Ishikawa (cell line): ENCODE measurements at regions not wholly inside any gene's neighbourhood (a gene's known extent, or its start where the extent isn't known, plus 50 kb on each side); places are given as distances from the start of the nearest gene placed in this dataset.

Experiments
- CEBPB ChIP-seq: IDR thresholded peaks from 2 replicates; pipeline ENCODE4 v1.6.1; 2012
- CREB1 ChIP-seq: IDR thresholded peaks from 2 replicates; pipeline ENCODE4 v1.6.1; 2012; ENCODE audit warnings: low read depth
- EGR1 ChIP-seq: IDR thresholded peaks from 2 replicates; pipeline ENCODE4 v1.6.1; 2012
- EP300 ChIP-seq: IDR thresholded peaks from 2 replicates; pipeline ENCODE4 v1.6.1; 2012; ENCODE audit warnings: borderline replicate concordance
- NFIC ChIP-seq: IDR thresholded peaks from 2 replicates; pipeline ENCODE4 v1.6.1; 2012
- RAD21 ChIP-seq: IDR thresholded peaks from 2 replicates; pipeline ENCODE4 v1.6.1; 2012; ENCODE audit warnings: low read depth
- TAF1 ChIP-seq: IDR thresholded peaks from 2 replicates; pipeline ENCODE4 v1.6.1; 2012; ENCODE audit warnings: low read depth, mild to moderate bottlenecking
- TCF12 ChIP-seq: IDR thresholded peaks from 2 replicates; pipeline ENCODE4 v1.6.1; 2012; ENCODE audit warnings: low read depth
- TEAD4 ChIP-seq: IDR thresholded peaks from 2 replicates; pipeline ENCODE4 v1.6.1; 2012
- YY1 ChIP-seq: IDR thresholded peaks from 2 replicates; pipeline ENCODE4 v1.6.1; 2012; ENCODE audit warnings: low read depth
- ZBTB7A ChIP-seq: IDR thresholded peaks from 2 replicates; pipeline ENCODE4 v1.6.1; 2012; ENCODE audit warnings: low read depth
- TF ChIP-seq, protein P1 (sequence below): IDR thresholded peaks from 2 replicates; pipeline ENCODE4 v1.6.1; 2012

DNA sequence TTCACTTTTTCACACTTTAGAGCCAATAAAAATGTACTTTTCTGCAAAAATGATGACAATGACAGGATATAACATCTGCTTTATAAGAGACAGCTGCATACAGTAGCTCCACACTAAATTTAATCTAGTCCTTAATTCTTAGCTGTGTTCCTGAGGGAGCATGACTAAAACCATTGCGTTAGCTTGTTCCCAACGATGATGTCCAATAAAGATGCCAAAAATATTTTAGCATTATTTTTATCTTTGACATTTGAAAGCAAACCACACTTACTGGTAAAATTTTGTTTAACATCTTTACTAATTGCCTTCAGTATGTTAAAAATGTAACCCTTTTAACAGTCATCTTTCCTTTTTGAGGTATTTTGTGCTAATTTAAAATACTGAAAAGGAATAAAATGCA, 382.7 kb downstream of the CHSY3 start:
- TF ChIP-seq CEBPB (no peak), EP300 (no peak), NFIC (no peak), RAD21 (no peak), TAF1 (no peak), TEAD4 (no peak), YY1 (no peak), TCF12 (no peak), CREB1 (no peak), ZBTB7A (no peak), EGR1 (no peak)
- TF ChIP-seq, protein P1, sequence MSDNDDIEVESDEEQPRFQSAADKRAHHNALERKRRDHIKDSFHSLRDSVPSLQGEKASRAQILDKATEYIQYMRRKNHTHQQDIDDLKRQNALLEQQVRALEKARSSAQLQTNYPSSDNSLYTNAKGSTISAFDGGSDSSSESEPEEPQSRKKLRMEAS: no peak
